ENCODE measurements at regions not wholly inside any gene's neighbourhood (a gene's known extent, or its start where the extent isn't known, plus 50 kb on each side); places are given as distances from the start of the nearest gene placed in this dataset.

- no peak for TF ChIP-seq MYC (IDR thresholded peaks at IDR 0.05; ENCODE audit: borderline replicate concordance, low read length)
- no peak for TF ChIP-seq CTCF (IDR thresholded peaks at IDR 0.05)
- no peak for TF ChIP-seq FOSL2 (IDR thresholded peaks at IDR 0.05)
- TF ChIP-seq FOSL2 (CRISPR knock-in tag; IDR thresholded peaks at IDR 0.05): no peak
- TF ChIP-seq SMC3 (IDR thresholded peaks at IDR 0.05): no peak
- TF ChIP-seq PHF8 (IDR thresholded peaks at IDR 0.05; ENCODE audit: borderline replicate concordance, low read depth): no peak
- no peak for TF ChIP-seq POLR2A (IDR thresholded peaks at IDR 0.05; ENCODE audit: low read length)
- TF ChIP-seq KDM5A (IDR thresholded peaks at IDR 0.05): no peak
- TF ChIP-seq RAD21 (conservative IDR thresholded peaks at IDR 0.05 in 1 of 2, IDR thresholded peaks at IDR 0.05 in 1 of 2): no peak
- TF ChIP-seq NFE2L2 (conservative IDR thresholded peaks at IDR 0.05; ENCODE audit: low read length): no peak
- no peak for TF ChIP-seq NR3C1 (IDR thresholded peaks at IDR 0.05)
- no peak for TF ChIP-seq NPAS2 (CRISPR knock-in tag; IDR thresholded peaks at IDR 0.05; ENCODE audit: borderline replicate concordance)
Measured at GRCh38 chr20:4375881-4376280, 126.8 kb upstream of the ADRA1D start.

All from A549 (cell line).